ENCODE measurements at regions not wholly inside any gene's neighbourhood (a gene's known extent, or its start where the extent isn't known, plus 50 kb on each side); places are given as distances from the start of the nearest gene placed in this dataset.

DNA sequence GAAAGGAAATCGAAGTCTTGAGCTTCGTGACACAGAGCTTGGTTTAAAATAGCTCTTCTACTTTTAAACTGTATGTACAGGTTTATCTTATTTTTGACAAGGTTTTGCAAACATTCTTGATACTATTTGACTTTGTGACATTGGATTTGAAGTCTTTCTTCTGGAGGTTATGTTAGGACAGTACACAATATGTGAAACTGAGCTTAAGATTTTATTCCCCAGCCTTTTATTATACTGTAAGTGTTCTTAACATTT is 95.2 kb upstream of the BTBD3 start:
- Histone ChIP-seq H2AFZ (ENCODE audit: low read length) (no peak overlapping the region), H2BK5ac (ENCODE audit: low read length) (no peak overlapping the region), H3K27ac (replicated peaks; ENCODE audit: low read length) (no peak overlapping the region), H3K4me3 (ENCODE audit: low read length in 2 of 2) (no peak overlapping the region), H3K36me3 (replicated peaks in 1 of 2; ENCODE audit: control insufficient read depth in 2 of 2, insufficient read depth in 2 of 2, low read length in 2 of 2) (no peaks in the 10 kb centered on the region), H3K9ac (ENCODE audit: low read depth, low read length, poor library complexity) (no peak overlapping the region), H2BK12ac (ENCODE audit: low read length) (no peak overlapping the region), H3K79me1 (ENCODE audit: low read depth, low read length) (no peaks in the 10 kb centered on the region), H4K8ac (ENCODE audit: low read depth, low read length) (no peak overlapping the region), H3K9me3 (replicated peaks in 1 of 2; ENCODE audit: control insufficient read depth in 2 of 2, insufficient read depth in 1 of 2, low read depth in 1 of 2, low read length in 2 of 2) (no peaks in the 10 kb centered on the region), H3K18ac (ENCODE audit: low read length) (no peak overlapping the region), H3K4me1 (ENCODE audit: control insufficient read depth in 2 of 2, insufficient read depth in 1 of 2, low read depth in 1 of 2, low read length in 2 of 2) (no peaks in the 10 kb centered on the region), H2BK15ac (ENCODE audit: low read length) (no peak overlapping the region), H2BK120ac (ENCODE audit: low read depth, low read length) (no peak overlapping the region), H4K91ac (ENCODE audit: low read depth, low read length, poor library complexity) (no peak overlapping the region), H3K27me3 (ENCODE audit: control insufficient read depth in 3 of 3, insufficient read depth in 3 of 3, low read depth in 1 of 3, low read length in 3 of 3) (no peaks in the 10 kb centered on the region), H3K14ac (ENCODE audit: low read length) (no peak overlapping the region), H3K23ac (ENCODE audit: low read depth, low read length, poor library complexity) (no peak overlapping the region), H3K4ac (ENCODE audit: low read length) (no peak overlapping the region), H2AK5ac (ENCODE audit: low read depth, low read length) (no peak overlapping the region), H3K4me2 (ENCODE audit: insufficient read depth, low read length, poor library complexity, severe bottlenecking) (no peak overlapping the region)
- no CpG with 5 or more reads among the region's 2 CpGs for WGBS, 2 donors (ENCODE audit: extremely low coverage in 2 of 2, insufficient read length in 2 of 2, insufficient replicate concordance in 1 of 2)
- DNase-seq (ENCODE audit: low spot score) = no peak

DNA sequence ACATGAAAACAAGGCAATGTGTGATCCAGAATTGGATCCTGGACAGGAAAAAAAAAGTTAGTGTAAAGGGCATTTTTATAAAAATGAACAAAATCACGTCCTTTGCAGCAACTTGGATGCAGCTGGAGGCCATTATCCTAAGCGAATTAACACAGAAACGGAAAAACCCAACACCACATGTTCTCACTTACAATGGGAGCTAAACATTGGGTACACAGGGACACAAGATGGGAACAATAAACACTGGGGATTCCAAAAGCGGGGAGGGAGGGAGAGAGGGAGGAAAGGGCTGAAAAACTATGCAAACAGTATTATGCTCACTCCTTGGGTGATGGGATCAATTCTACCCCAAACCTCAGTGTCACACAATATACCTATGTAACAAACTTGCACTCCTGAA is 91.4 kb upstream of the BTBD3 start:
- H3K4me3 ChIP-seq (ENCODE audit: low read length in 2 of 2) = no peak overlapping the region
- H4K8ac ChIP-seq (ENCODE audit: low read depth, low read length) = no peak overlapping the region
- no peak overlapping the region for H3K4me2 ChIP-seq (ENCODE audit: insufficient read depth, low read length, poor library complexity, severe bottlenecking)
- H2BK12ac ChIP-seq (ENCODE audit: low read length) = no peak overlapping the region
- no peaks in the 10 kb centered on the region for H3K79me1 ChIP-seq (ENCODE audit: low read depth, low read length)
- H3K27ac ChIP-seq (replicated peaks; ENCODE audit: low read length) = no peak overlapping the region
- no peaks in the 10 kb centered on the region for H3K27me3 ChIP-seq (ENCODE audit: control insufficient read depth in 3 of 3, insufficient read depth in 3 of 3, low read depth in 1 of 3, low read length in 3 of 3)
- no peak overlapping the region for H2BK5ac ChIP-seq (ENCODE audit: low read length)
- H2AFZ ChIP-seq (ENCODE audit: low read length) = no peak overlapping the region
- H3K14ac ChIP-seq (ENCODE audit: low read length) = no peak overlapping the region
- H4K91ac ChIP-seq (ENCODE audit: low read depth, low read length, poor library complexity) = no peak overlapping the region
- WGBS, 2 donors (ENCODE audit: extremely low coverage in 2 of 2, insufficient read length in 2 of 2, insufficient replicate concordance in 1 of 2) = no CpG with 5 or more reads among the region's 4 CpGs
- H3K4me1 ChIP-seq (ENCODE audit: control insufficient read depth in 2 of 2, insufficient read depth in 1 of 2, low read depth in 1 of 2, low read length in 2 of 2) = no peaks in the 10 kb centered on the region
- no peak overlapping the region for H3K18ac ChIP-seq (ENCODE audit: low read length)
- H3K9me3 ChIP-seq (replicated peaks in 1 of 2; ENCODE audit: control insufficient read depth in 2 of 2, insufficient read depth in 1 of 2, low read depth in 1 of 2, low read length in 2 of 2) = no peaks in the 10 kb centered on the region
- no peak overlapping the region for H3K9ac ChIP-seq (ENCODE audit: low read depth, low read length, poor library complexity)
- DNase-seq (ENCODE audit: low spot score) = no peak
- H3K23ac ChIP-seq (ENCODE audit: low read depth, low read length, poor library complexity) = no peak overlapping the region
- no peak overlapping the region for H2BK120ac ChIP-seq (ENCODE audit: low read depth, low read length)
- H2AK5ac ChIP-seq (ENCODE audit: low read depth, low read length) = no peak overlapping the region
- H3K4ac ChIP-seq (ENCODE audit: low read length) = no peak overlapping the region
- H3K36me3 ChIP-seq (replicated peaks in 1 of 2; ENCODE audit: control insufficient read depth in 2 of 2, insufficient read depth in 2 of 2, low read length in 2 of 2) = no peaks in the 10 kb centered on the region
- H2BK15ac ChIP-seq (ENCODE audit: low read length) = no peak overlapping the region

DNA sequence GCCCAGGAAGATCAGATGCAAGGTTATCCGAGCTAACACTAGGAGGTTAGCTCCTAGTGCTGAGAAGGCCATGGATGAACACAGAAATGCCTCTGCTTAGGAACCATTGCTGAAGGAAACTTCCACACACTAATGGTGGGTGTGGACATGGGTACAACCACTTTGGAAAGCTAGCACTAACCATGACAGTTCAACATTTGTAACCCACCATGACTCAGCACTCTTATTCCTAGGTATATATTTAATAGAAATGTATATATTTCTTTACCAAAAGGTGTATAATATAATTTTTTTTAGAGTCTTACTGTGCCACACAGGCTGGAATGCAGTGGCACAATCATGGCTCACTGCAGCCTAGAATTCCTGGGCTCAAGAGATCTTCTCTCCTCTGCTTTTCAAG is 85.3 kb upstream of the BTBD3 start:
- no peak overlapping the region for H3K18ac ChIP-seq (ENCODE audit: low read length)
- H3K14ac ChIP-seq (ENCODE audit: low read length) = no peak overlapping the region
- H3K27ac ChIP-seq (replicated peaks; ENCODE audit: low read length) = no peak overlapping the region
- H4K91ac ChIP-seq (ENCODE audit: low read depth, low read length, poor library complexity) = no peak overlapping the region
- H3K4ac ChIP-seq (ENCODE audit: low read length) = no peak overlapping the region
- no peak overlapping the region for H2BK15ac ChIP-seq (ENCODE audit: low read length)
- no peak overlapping the region for H2BK12ac ChIP-seq (ENCODE audit: low read length)
- no peak overlapping the region for H3K4me3 ChIP-seq (ENCODE audit: low read length in 2 of 2)
- H3K36me3 ChIP-seq (replicated peaks in 1 of 2; ENCODE audit: control insufficient read depth in 2 of 2, insufficient read depth in 2 of 2, low read length in 2 of 2) = no peaks in the 10 kb centered on the region
- no CpG with 5 or more reads among the region's 1 CpG for WGBS, 2 donors (ENCODE audit: extremely low coverage in 2 of 2, insufficient read length in 2 of 2, insufficient replicate concordance in 1 of 2)
- H2BK5ac ChIP-seq (ENCODE audit: low read length) = no peak overlapping the region
- no peaks in the 10 kb centered on the region for H3K79me1 ChIP-seq (ENCODE audit: low read depth, low read length)
- no peak overlapping the region for H3K9ac ChIP-seq (ENCODE audit: low read depth, low read length, poor library complexity)
- DNase-seq (ENCODE audit: low spot score) = no peak
- no peak overlapping the region for H4K8ac ChIP-seq (ENCODE audit: low read depth, low read length)
- H3K4me1 ChIP-seq (ENCODE audit: control insufficient read depth in 2 of 2, insufficient read depth in 1 of 2, low read depth in 1 of 2, low read length in 2 of 2) = no peaks in the 10 kb centered on the region
- H3K4me2 ChIP-seq (ENCODE audit: insufficient read depth, low read length, poor library complexity, severe bottlenecking) = no peak overlapping the region
- H2AFZ ChIP-seq (ENCODE audit: low read length) = no peak overlapping the region
- H2AK5ac ChIP-seq (ENCODE audit: low read depth, low read length) = no peak overlapping the region
- no peak overlapping the region for H3K23ac ChIP-seq (ENCODE audit: low read depth, low read length, poor library complexity)
- no peaks in the 10 kb centered on the region for H3K27me3 ChIP-seq (ENCODE audit: control insufficient read depth in 3 of 3, insufficient read depth in 3 of 3, low read depth in 1 of 3, low read length in 3 of 3)
- no peaks in the 10 kb centered on the region for H3K9me3 ChIP-seq (replicated peaks in 1 of 2; ENCODE audit: control insufficient read depth in 2 of 2, insufficient read depth in 1 of 2, low read depth in 1 of 2, low read length in 2 of 2)
- no peak overlapping the region for H2BK120ac ChIP-seq (ENCODE audit: low read depth, low read length)

DNA sequence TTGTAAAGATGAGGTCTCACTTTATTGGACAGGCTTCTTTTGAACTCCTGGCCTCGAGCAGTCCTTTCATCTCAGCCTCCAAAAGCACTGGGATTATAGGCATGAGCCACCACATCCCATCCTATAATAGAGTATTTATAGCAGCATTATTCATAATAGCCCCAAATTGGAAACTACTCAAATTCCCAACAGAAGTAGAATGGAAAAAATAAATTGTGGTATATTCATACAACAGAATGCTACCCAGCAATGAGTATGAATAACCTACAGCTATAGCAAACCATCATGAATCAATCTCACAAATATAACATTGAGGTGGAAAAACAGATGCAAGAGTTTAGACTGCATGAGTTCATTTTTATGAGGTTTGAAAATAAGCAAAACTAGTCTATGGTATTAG is 84.8 kb upstream of the BTBD3 start:
- no peak overlapping the region for H4K91ac ChIP-seq (ENCODE audit: low read depth, low read length, poor library complexity)
- no peak overlapping the region for H2AK5ac ChIP-seq (ENCODE audit: low read depth, low read length)
- no peaks in the 10 kb centered on the region for H3K36me3 ChIP-seq (replicated peaks in 1 of 2; ENCODE audit: control insufficient read depth in 2 of 2, insufficient read depth in 2 of 2, low read length in 2 of 2)
- H3K9me3 ChIP-seq (replicated peaks in 1 of 2; ENCODE audit: control insufficient read depth in 2 of 2, insufficient read depth in 1 of 2, low read depth in 1 of 2, low read length in 2 of 2) = no peaks in the 10 kb centered on the region
- no peak overlapping the region for H3K4me3 ChIP-seq (ENCODE audit: low read length in 2 of 2)
- no peaks in the 10 kb centered on the region for H3K4me1 ChIP-seq (ENCODE audit: control insufficient read depth in 2 of 2, insufficient read depth in 1 of 2, low read depth in 1 of 2, low read length in 2 of 2)
- no peaks in the 10 kb centered on the region for H3K79me1 ChIP-seq (ENCODE audit: low read depth, low read length)
- no peak for DNase-seq (ENCODE audit: low spot score)
- H3K14ac ChIP-seq (ENCODE audit: low read length) = no peak overlapping the region
- H2AFZ ChIP-seq (ENCODE audit: low read length) = no peak overlapping the region
- H2BK120ac ChIP-seq (ENCODE audit: low read depth, low read length) = no peak overlapping the region
- no CpG with 5 or more reads among the region's 1 CpG for WGBS, 2 donors (ENCODE audit: extremely low coverage in 2 of 2, insufficient read length in 2 of 2, insufficient replicate concordance in 1 of 2)
- H3K27me3 ChIP-seq (ENCODE audit: control insufficient read depth in 3 of 3, insufficient read depth in 3 of 3, low read depth in 1 of 3, low read length in 3 of 3) = no peaks in the 10 kb centered on the region
- H3K4ac ChIP-seq (ENCODE audit: low read length) = no peak overlapping the region
- H2BK12ac ChIP-seq (ENCODE audit: low read length) = no peak overlapping the region
- no peak overlapping the region for H3K9ac ChIP-seq (ENCODE audit: low read depth, low read length, poor library complexity)
- H3K23ac ChIP-seq (ENCODE audit: low read depth, low read length, poor library complexity) = no peak overlapping the region
- no peak overlapping the region for H3K18ac ChIP-seq (ENCODE audit: low read length)
- H4K8ac ChIP-seq (ENCODE audit: low read depth, low read length) = no peak overlapping the region
- no peak overlapping the region for H2BK5ac ChIP-seq (ENCODE audit: low read length)
- H3K27ac ChIP-seq (replicated peaks; ENCODE audit: low read length) = no peak overlapping the region
- no peak overlapping the region for H2BK15ac ChIP-seq (ENCODE audit: low read length)
- no peak overlapping the region for H3K4me2 ChIP-seq (ENCODE audit: insufficient read depth, low read length, poor library complexity, severe bottlenecking)

Measured in neuronal stem cell (in vitro differentiated cells).